Activated T-cell treated with anti-CD3 and anti-CD28 coated beads, Interleukin-2, amount 50 U/mL, for 24 hours (primary cell): ENCODE measurements at regions not wholly inside any gene's neighbourhood (a gene's known extent, or its start where the extent isn't known, plus 50 kb on each side); places are given as distances from the start of the nearest gene placed in this dataset.
A peak's percentile ranks its signal among the peaks of the same experiment; 100 is the strongest.

ENCODE experiments used
- DNase-seq: peaks from one replicate; pipeline ENCODE4 v3.0.0-alpha.2; 2020
- H3K27ac Mint-ChIP-seq: 2 replicates; pipeline ENCODE4 v1.8.0; 2020; ENCODE audit warnings: mild to moderate bottlenecking, mixed read lengths
- H3K27me3 Mint-ChIP-seq: 2 replicates; pipeline ENCODE4 v1.8.0; 2020; ENCODE audit warnings: mixed read lengths
- H3K36me3 Mint-ChIP-seq: 2 replicates; pipeline ENCODE4 v1.8.0; 2020; ENCODE audit warnings: low read depth, mixed read lengths
- H3K4me1 Mint-ChIP-seq: 2 replicates; pipeline ENCODE4 v1.8.0; 2020; ENCODE audit warnings: low read depth, mixed read lengths
- H3K4me3 Mint-ChIP-seq: 2 replicates; pipeline ENCODE4 v1.8.0; 2020; ENCODE audit warnings: mild to moderate bottlenecking, moderate library complexity, mixed read lengths
- H3K9me3 Mint-ChIP-seq: 2 replicates; pipeline ENCODE4 v1.8.0; 2020; ENCODE audit warnings: mixed read lengths

DNA sequence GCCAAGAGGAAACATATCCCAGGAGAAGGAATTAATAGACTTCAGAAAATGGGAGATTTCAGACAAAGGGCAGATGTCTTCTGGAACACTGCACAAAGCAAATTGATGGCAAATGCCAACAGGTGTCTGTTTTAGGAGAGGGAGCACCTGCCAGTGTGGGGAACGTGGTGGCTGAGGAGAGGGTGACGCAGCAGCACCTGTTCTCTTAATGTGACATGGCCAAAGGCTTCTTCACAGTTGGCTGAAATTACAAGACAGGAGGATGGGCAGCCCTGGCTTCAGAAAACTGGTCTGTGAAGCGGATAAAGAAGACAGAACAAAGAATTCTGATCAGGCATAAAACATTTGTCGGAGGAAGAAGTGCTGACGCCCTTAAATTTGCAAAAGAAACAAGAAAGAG lies 178.7 kb upstream of the RUNX1 start:
- Mint-ChIP-seq H3K36me3 (no peaks in the 10 kb centered on the region), H3K4me3 (peak overlapping the region; percentile 26), H3K27ac (peak overlapping the region; percentile 27), H3K4me1 (peaks cover 39% of the 10 kb centered on the region), H3K27me3 (no peaks in the 10 kb centered on the region), H3K9me3 (no peaks in the 10 kb centered on the region)
- no peak for DNase-seq

DNA sequence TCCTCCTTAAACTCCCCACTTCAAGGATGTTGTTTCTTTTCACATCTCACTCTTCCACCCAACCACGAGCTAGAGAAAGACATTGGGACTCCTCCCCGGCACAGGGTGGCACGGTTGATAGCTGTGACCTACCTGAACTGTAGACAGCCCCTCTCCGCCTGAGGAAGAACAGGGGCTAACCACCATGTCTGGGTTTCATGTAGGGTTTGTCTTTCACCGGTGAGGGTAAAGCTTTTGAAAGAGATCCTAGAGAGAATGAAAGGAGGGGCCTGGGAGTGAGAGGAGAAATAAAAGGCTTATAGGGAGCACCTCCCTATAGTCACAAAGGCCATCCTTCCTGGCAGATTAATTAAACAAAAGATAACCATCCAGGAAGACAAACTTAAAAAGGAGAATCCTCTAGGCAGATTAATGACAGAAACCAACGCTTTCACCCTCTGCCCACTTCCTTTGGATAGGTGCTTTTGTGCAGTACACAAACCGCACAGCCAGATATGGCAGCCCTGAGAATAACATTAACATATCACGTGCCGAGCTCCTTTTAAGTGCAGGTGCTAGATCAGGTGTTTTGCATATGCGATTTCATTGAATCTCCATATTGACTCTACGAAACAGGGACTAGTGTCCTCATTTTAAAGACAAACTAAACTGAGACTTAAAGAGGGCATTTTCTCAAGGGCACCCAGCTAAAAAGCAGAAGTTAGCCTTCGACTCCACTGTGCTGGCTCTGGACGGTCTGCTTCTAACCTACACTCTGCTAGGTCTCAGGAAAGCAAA lies 178.1 kb upstream of the RUNX1 start:
- Mint-ChIP-seq H3K4me1 (peaks cover 45% of the 10 kb centered on the region), H3K27ac (peak overlapping the region; percentile 24), H3K27me3 (no peaks in the 10 kb centered on the region)

DNA sequence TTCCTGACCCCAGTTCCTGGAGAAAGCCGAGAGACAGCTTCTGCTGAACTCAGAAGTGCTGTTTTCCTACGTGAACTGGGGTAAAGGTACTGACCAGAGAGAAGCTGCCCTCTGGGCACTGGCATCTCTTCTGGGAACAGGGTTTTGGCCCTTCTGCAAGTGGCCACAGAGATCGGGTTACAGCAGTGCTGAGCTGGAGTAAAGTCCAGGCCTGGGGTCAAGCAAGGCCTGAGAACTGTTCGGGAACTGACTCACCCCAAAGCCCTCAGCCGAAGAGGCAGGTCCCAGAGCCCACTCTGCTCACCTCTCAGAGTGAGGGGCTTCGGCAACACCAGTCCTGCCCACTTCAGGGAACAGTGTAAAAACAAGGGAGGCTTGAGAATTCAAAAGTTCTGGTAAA lies 177.2 kb upstream of the RUNX1 start:
- Mint-ChIP-seq H3K27ac (peak overlapping the region; percentile 24), H3K9me3 (peaks cover 3% of the 10 kb centered on the region), H3K27me3 (no peaks in the 10 kb centered on the region), H3K36me3 (no peaks in the 10 kb centered on the region), H3K4me1 (peaks cover 54% of the 10 kb centered on the region), H3K4me3 (no peak overlapping the region)
- DNase-seq: no peak

More for the DNA sequence above, 178.1 kb upstream of the RUNX1 start:
- Mint-ChIP-seq H3K4me3 (peak overlapping the region; percentile 26), H3K36me3 (no peaks in the 10 kb centered on the region), H3K9me3 (peaks cover under 1% of the 10 kb centered on the region)
- DNase-seq: no peak

DNA sequence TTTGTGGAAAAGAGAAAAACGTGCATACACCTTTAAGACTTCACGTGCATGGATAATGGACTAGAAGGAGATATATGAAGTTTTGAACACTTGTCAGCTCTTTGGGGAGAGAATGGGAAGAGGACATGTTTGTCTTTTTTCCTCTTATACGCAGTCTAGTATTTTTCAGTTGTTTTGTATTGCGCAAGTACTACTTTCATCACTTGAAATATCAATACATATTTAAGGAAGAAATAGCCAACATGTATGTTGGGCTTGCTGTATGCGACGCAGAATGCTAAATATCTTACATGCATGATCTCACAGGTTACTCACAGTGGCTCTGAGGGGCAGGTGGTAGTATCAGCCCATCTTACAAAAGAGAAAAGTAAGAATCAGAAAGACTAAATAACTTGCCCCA lies 176.5 kb upstream of the RUNX1 start:
- Mint-ChIP-seq H3K4me1 (peaks cover 58% of the 10 kb centered on the region), H3K4me3 (no peak overlapping the region), H3K27ac (no peak overlapping the region), H3K36me3 (no peaks in the 10 kb centered on the region), H3K27me3 (no peaks in the 10 kb centered on the region), H3K9me3 (peaks cover 5% of the 10 kb centered on the region)
- DNase-seq: no peak

DNA sequence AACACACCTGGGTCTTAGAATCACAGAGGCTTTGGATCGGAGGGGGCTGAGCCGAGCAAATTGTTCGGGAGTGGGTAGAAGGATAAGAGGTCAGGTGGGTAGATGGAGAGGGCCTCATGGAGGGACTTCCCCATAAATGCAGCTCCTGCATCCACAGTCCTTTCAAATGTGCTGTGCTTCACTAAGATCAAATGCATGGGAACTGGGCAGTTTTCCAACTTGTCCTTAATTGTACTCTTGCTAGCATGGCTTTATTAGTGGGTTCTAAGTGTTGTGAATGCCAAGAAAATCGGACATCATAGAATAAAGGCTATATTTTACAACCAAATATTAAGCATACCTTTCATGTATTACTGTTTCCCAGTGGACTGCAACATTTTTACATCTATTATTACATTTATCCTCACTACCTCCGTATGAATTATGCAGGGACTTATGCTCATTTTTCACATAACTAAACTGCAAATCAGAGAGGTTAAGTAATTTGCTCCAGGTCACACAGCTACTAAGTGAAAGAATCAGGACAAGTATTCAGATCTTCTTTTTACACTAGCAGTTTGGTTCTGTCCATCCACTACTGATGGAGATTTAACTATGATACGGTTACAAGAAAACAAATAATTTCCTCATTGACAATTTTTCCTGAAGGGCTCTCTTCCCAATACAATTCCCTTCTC lies 174.5 kb upstream of the RUNX1 start:
- Mint-ChIP-seq H3K27ac (peak overlapping the region; percentile 69), H3K36me3 (no peaks in the 10 kb centered on the region), H3K4me1 (peaks cover 65% of the 10 kb centered on the region), H3K27me3 (no peaks in the 10 kb centered on the region), H3K9me3 (peaks cover 6% of the 10 kb centered on the region), H3K4me3 (no peak overlapping the region)
- DNase-seq: no peak

DNA sequence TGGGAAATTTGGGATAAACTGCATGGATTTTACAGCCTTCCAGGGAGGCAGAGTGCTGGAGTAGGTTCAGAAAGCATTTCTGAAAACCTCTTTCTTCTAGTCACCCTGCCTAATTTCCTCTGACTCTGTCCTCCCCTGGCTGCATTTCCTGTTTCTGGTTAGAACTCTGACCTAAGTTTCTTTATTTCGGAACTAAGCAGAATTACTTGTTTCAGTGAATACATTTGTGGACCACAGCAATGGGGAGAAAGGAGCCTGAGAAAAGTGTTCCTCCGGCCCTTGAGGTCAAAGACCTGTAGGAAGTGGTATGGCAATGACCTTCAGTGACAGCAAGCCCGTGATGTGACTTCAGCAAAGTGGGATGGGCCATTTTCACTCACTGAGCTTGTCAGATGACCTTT lies 173.4 kb upstream of the RUNX1 start:
- peak overlapping the region; percentile 15 for H3K4me3 Mint-ChIP-seq
- peaks cover 6% of the 10 kb centered on the region for H3K9me3 Mint-ChIP-seq
- no peaks in the 10 kb centered on the region for H3K36me3 Mint-ChIP-seq
- H3K4me1 Mint-ChIP-seq: peaks cover 70% of the 10 kb centered on the region
- H3K27ac Mint-ChIP-seq: peak overlapping the region; percentile 69
- no peaks in the 10 kb centered on the region for H3K27me3 Mint-ChIP-seq
- DNase-seq: no peak

DNA sequence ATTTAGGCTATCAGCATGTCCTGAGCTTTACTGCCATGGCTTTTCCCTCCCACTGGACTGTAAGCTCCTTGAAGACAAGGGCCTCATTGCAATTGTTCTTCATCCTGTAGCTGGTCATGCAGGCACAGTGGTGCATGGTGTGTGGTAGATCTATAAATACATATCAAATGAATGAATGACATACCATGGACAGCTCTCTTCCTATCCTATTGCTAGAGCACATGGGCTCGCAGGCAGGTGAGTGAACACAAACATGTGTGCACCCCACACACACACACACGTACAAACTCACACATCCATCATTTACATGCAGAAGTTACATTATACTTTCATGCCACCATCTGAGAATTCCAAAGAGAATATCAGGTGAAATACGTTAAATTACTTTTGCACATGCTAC lies 172.9 kb upstream of the RUNX1 start:
- no peaks in the 10 kb centered on the region for H3K36me3 Mint-ChIP-seq
- H3K9me3 Mint-ChIP-seq: peaks cover 6% of the 10 kb centered on the region
- DNase-seq: no peak

DNA sequence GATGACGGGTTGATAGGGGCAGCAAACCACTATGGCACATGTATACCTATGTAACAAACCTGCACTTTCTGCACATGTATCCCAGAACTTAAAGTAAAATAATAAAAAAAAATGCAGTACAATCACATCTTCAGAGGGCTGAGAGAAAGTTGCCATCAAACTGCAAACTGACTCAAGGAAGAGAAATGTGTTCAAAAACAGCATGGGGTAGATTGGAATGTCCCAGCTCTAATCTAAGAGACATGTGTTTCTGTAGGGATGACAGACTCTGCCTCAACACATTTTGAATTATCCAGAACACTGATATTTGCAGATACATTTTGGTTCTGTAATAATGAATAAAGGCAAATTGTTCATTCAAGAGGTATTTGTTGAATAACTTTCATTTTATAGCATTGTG lies 171.2 kb upstream of the RUNX1 start:
- H3K9me3 Mint-ChIP-seq: peaks cover 6% of the 10 kb centered on the region
- H3K27me3 Mint-ChIP-seq: no peaks in the 10 kb centered on the region
- H3K4me1 Mint-ChIP-seq: peaks cover 56% of the 10 kb centered on the region
- no peak for DNase-seq
- H3K36me3 Mint-ChIP-seq: no peaks in the 10 kb centered on the region
- H3K27ac Mint-ChIP-seq: no peak overlapping the region
- H3K4me3 Mint-ChIP-seq: no peak overlapping the region

More for the DNA sequence above, 172.9 kb upstream of the RUNX1 start:
- peak overlapping the region; percentile 69 for H3K27ac Mint-ChIP-seq
- H3K4me3 Mint-ChIP-seq: no peak overlapping the region
- H3K4me1 Mint-ChIP-seq: peaks cover 70% of the 10 kb centered on the region
- no peaks in the 10 kb centered on the region for H3K27me3 Mint-ChIP-seq

DNA sequence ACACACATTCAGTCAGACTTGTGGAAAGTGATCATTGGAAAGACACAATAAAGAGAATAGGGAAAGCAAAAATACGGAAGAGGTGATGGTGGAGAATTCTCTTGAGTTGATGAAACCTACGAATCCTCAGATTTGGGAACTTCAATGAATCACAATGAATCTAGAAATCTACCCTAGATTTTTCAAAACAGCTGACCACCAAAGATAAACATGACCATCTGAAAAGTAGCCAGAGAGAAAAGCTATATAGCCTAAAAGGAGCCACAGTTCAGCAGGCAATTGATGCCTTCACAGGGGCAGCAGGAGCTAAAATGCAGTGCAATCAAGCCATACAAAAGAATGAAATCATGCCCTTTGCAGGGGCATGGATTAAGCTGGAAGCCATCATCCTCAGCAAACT lies 170.6 kb upstream of the RUNX1 start:
- no peaks in the 10 kb centered on the region for H3K27me3 Mint-ChIP-seq
- peaks cover 6% of the 10 kb centered on the region for H3K9me3 Mint-ChIP-seq
- H3K4me3 Mint-ChIP-seq: no peak overlapping the region
- no peak for DNase-seq
- peaks cover 56% of the 10 kb centered on the region for H3K4me1 Mint-ChIP-seq
- H3K36me3 Mint-ChIP-seq: no peaks in the 10 kb centered on the region
- no peak overlapping the region for H3K27ac Mint-ChIP-seq

DNA sequence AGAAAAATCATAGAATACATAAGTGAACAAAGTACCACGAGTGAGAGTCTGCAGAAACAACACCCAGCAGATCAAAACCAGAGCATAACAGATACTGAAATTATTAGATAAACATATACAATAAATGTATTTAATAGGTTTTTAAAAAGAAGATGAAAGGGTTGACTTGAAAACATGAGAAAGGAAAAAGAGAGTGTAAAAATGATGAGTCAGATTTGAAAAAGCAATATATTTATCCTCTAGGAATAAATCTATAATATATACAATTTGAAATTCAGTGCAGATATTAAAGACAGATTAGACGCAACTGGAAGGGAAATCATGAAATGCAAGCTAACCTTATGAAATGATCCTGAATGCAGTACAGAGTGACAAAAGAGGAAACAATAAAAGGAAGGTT lies 170.2 kb upstream of the RUNX1 start:
- no peaks in the 10 kb centered on the region for H3K27me3 Mint-ChIP-seq
- no peak overlapping the region for H3K4me3 Mint-ChIP-seq
- no peak overlapping the region for H3K27ac Mint-ChIP-seq

DNA sequence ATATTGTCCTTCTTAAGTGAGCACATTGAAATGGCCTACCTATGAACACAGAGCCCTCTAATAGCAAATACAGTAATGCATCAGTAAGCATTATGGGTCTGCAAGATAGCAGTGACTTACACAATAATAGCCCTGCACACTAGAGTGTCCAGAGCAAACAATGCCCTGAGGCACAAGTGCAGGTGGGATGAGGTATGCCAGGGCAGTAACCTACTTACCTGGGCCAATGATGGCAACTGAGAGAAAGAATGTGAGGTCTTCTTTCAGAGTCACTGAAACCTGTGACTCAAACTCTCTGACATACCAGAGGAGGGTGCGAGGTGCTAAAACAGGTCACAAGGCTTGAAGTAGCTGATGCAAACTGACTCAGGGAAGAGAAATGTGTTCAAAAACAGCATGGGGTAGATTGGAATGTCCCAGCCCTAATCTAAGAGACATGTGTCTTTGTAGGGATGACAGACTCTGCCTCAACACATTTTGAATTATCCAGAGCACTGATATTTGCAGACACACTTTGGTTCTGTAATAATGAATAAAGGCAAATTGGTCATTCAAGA lies 168.5 kb upstream of the RUNX1 start:
- Mint-ChIP-seq H3K27me3 (no peaks in the 10 kb centered on the region), H3K27ac (peak overlapping the region; percentile 70), H3K36me3 (no peaks in the 10 kb centered on the region), H3K4me3 (no peak overlapping the region), H3K9me3 (peaks cover 6% of the 10 kb centered on the region), H3K4me1 (peaks cover 45% of the 10 kb centered on the region)
- no peak for DNase-seq

More for the DNA sequence above, 170.2 kb upstream of the RUNX1 start:
- Mint-ChIP-seq H3K9me3 (peaks cover 6% of the 10 kb centered on the region), H3K4me1 (peaks cover 56% of the 10 kb centered on the region), H3K36me3 (no peaks in the 10 kb centered on the region)
- DNase-seq: no peak

DNA sequence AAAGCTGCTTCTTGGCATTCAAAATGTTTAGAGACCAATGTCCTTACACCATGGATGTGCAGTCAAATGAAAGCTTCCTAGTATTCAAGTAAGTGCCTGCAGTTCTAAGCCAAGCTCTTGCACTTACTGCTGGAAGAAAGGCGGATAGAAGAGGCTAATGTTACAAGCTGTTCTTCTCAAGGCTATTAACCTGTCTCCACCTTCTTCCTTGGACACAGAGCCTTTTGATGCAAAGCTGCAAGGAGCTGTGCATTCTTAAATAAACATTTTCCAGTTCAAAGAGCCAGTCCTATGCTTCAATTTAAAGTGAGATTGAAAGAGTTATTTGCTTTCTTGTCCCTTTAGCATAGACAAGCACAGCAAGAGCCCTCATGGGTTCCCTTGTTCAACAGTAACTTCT lies 167.9 kb upstream of the RUNX1 start:
- no peak for DNase-seq
- Mint-ChIP-seq H3K27ac (no peak overlapping the region), H3K4me3 (no peak overlapping the region), H3K27me3 (no peaks in the 10 kb centered on the region), H3K9me3 (peaks cover 3% of the 10 kb centered on the region), H3K4me1 (peaks cover 45% of the 10 kb centered on the region), H3K36me3 (no peaks in the 10 kb centered on the region)

DNA sequence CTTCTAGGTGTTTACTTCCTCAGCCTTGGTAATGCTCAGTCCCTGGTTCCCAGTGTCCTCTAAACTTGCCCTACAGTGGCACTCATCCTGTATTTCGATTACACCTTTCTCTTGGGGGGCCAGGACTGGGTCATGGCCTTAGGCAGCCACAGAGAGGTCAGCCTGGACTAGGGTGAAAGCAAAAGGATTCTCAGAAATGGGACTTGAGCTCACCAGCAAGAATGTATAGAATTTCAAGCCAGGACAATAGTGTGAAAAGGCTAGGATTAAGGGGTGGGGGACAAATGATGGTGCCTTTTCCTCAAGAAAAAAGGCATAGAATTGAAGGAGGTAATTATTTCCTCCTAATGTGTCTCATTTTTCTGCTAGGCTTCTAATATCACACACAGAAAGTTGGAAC lies 166.8 kb upstream of the RUNX1 start:
- DNase-seq: no peak
- H3K36me3 Mint-ChIP-seq: no peaks in the 10 kb centered on the region
- peaks cover 3% of the 10 kb centered on the region for H3K9me3 Mint-ChIP-seq
- peaks cover 37% of the 10 kb centered on the region for H3K4me1 Mint-ChIP-seq
- H3K4me3 Mint-ChIP-seq: no peak overlapping the region
- H3K27me3 Mint-ChIP-seq: no peaks in the 10 kb centered on the region
- H3K27ac Mint-ChIP-seq: peak overlapping the region; percentile 41

DNA sequence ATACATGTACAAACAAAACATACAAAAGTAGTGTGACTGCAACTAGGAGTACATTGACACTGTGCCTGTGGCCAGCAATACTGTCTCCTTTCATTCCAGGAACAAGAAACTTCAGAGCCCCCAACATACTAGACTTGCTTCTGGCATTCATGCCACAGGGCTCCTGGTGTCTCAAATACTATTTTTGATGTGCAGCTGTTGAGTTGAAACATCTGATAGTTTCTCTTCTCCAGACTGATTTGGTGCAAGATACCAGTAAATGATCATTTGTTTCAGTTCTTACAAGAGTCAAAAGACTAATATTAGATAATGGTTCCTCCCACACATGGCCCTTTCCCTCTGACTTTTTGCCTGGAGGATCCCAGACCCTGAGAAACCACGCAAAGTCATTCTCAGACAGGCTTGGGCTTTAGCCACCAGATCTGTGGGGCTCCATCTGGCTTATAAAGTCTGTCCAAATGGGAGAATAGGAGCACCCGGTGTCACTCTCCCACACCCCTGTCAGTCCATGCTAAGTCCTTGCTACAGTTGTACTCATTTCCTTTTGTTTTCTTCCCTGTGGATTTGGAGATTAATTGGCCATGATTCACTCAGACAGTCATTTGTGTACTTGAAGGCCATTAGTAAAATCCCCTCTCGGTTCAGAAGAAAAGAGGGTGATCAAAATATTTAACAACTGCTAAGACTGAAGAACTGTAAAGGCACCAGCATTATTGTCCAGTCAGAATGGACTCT lies 163.5 kb upstream of the RUNX1 start:
- no peak overlapping the region for H3K4me3 Mint-ChIP-seq
- H3K27me3 Mint-ChIP-seq: no peaks in the 10 kb centered on the region
- peaks cover 8% of the 10 kb centered on the region for H3K9me3 Mint-ChIP-seq
- H3K4me1 Mint-ChIP-seq: peaks cover 17% of the 10 kb centered on the region
- DNase-seq: no peak
- no peaks in the 10 kb centered on the region for H3K36me3 Mint-ChIP-seq
- H3K27ac Mint-ChIP-seq: no peak overlapping the region
